Uterus (tissue), 2 donors: ENCODE measurements at regions not wholly inside any gene's neighbourhood (a gene's known extent, or its start where the extent isn't known, plus 50 kb on each side); places are given as distances from the start of the nearest gene placed in this dataset.

Experiments used
- CTCF ChIP-seq, 4 experiments: fragments of 200-600 bp in 2 of 4; fragments of 450-650 bp in 2 of 4; sonication (generic) in 2 of 4; IDR thresholded peaks; one replicate each; pipeline ENCODE4 v1.5.1; 2016 to 2019; ENCODE audit warnings: antibody characterized with exemption in 4 of 4, mild to moderate bottlenecking in 2 of 4, moderate library complexity in 1 of 4
- POLR2A ChIP-seq, 2 donors: fragments of 450-650 bp; IDR thresholded peaks; one replicate each; pipeline ENCODE4 v1.6.1; 2016; ENCODE audit warnings: antibody characterized with exemption in 2 of 2, mild to moderate bottlenecking in 1 of 2, moderate library complexity in 1 of 2

GRCh38 chr5:89043676-89044075 is 160.7 kb upstream of the MEF2C start:
- TF ChIP-seq POLR2A (IDR thresholded peaks at IDR 0.05) (no peak), CTCF (IDR thresholded peaks at IDR 0.05) (no peak)
